Ishikawa (cell line): ENCODE measurements at regions not wholly inside any gene's neighbourhood (a gene's known extent, or its start where the extent isn't known, plus 50 kb on each side); places are given as distances from the start of the nearest gene placed in this dataset.

Source experiments
- CEBPB ChIP-seq: IDR thresholded peaks from 2 replicates; pipeline ENCODE4 v1.6.1; 2012
- EGR1 ChIP-seq: IDR thresholded peaks from 2 replicates; pipeline ENCODE4 v1.6.1; 2012
- EP300 ChIP-seq: IDR thresholded peaks from 2 replicates; pipeline ENCODE4 v1.6.1; 2012; ENCODE audit warnings: borderline replicate concordance
- FOXM1 ChIP-seq: IDR thresholded peaks from 2 replicates; pipeline ENCODE4 v1.6.1; 2012; ENCODE audit warnings: low read depth, borderline replicate concordance
- NFIC ChIP-seq: IDR thresholded peaks from 2 replicates; pipeline ENCODE4 v1.6.1; 2012
- RAD21 ChIP-seq: IDR thresholded peaks from 2 replicates; pipeline ENCODE4 v1.6.1; 2012; ENCODE audit warnings: low read depth
- REST ChIP-seq: IDR thresholded peaks from 2 replicates; pipeline ENCODE4 v1.6.1; 2012; ENCODE audit warnings: low read depth, mild to moderate bottlenecking
- TAF1 ChIP-seq: IDR thresholded peaks from 2 replicates; pipeline ENCODE4 v1.6.1; 2012; ENCODE audit warnings: low read depth, mild to moderate bottlenecking
- TCF12 ChIP-seq: IDR thresholded peaks from 2 replicates; pipeline ENCODE4 v1.6.1; 2012; ENCODE audit warnings: low read depth
- TEAD4 ChIP-seq: IDR thresholded peaks from 2 replicates; pipeline ENCODE4 v1.6.1; 2012
- USF1 ChIP-seq: IDR thresholded peaks from 2 replicates; pipeline ENCODE4 v1.6.1; 2012
- YY1 ChIP-seq: IDR thresholded peaks from 2 replicates; pipeline ENCODE4 v1.6.1; 2012; ENCODE audit warnings: low read depth
- ZBTB7A ChIP-seq: IDR thresholded peaks from 2 replicates; pipeline ENCODE4 v1.6.1; 2012; ENCODE audit warnings: low read depth
- TF ChIP-seq, protein P1 (sequence below): IDR thresholded peaks from 2 replicates; pipeline ENCODE4 v1.6.1; 2012

DNA sequence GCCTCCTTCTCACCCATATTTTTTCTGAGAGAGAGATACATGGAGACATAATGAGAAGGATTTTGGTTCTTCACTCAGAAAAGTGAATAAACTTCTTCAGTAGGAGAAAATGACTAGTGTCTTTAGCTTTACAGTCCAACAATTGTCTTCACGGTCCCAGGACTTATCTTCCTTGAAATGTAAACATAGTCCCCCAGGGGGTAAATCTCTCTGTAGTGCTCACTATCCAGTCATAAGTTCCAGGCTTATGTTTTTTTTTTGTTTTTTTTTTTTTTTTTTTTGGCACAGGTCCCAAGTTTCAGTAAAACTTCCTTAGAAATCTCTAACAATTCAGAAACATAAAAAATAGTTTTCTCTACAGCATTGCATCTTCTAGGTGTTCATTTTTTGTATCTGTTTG is 890.2 kb upstream of the B3GALT2 start:
- TF ChIP-seq, protein P1, sequence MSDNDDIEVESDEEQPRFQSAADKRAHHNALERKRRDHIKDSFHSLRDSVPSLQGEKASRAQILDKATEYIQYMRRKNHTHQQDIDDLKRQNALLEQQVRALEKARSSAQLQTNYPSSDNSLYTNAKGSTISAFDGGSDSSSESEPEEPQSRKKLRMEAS, result no peak
- TF ChIP-seq EGR1, result no peak
- peak; percentile 50; the same call in 1 of the 2 replicates for TF ChIP-seq NFIC

GRCh38 chr1:194073833-194074232 is 887.4 kb upstream of the B3GALT2 start:
- TF ChIP-seq, protein P1, result no peak
- TF ChIP-seq NFIC, result no peak

GRCh38 chr1:194071205-194071604 is 884.8 kb upstream of the B3GALT2 start:
- TF ChIP-seq TCF12 (no peak), EP300 (no peak), RAD21 (no peak), TEAD4 (no peak), REST (no peak), EGR1 (no peak)

- TF ChIP-seq TAF1 (no peak), FOXM1 (no peak), YY1 (no peak), REST (no peak), CEBPB (no peak), TEAD4 (no peak)
- TF ChIP-seq, protein P1, result no peak
Observed at GRCh38 chr1:194069831-194070218, 883.4 kb upstream of the B3GALT2 start.

GRCh38 chr1:194069168-194069830 is 882.9 kb upstream of the B3GALT2 start:
- TF ChIP-seq FOXM1, result no peak
- TF ChIP-seq YY1, result no peak
- TF ChIP-seq RAD21, result no peak
- no peak for TF ChIP-seq USF1
- no peak for TF ChIP-seq TEAD4
- no peak for TF ChIP-seq TCF12
- no peak for TF ChIP-seq EP300
- TF ChIP-seq TAF1, result no peak
- no peak for TF ChIP-seq EGR1

DNA sequence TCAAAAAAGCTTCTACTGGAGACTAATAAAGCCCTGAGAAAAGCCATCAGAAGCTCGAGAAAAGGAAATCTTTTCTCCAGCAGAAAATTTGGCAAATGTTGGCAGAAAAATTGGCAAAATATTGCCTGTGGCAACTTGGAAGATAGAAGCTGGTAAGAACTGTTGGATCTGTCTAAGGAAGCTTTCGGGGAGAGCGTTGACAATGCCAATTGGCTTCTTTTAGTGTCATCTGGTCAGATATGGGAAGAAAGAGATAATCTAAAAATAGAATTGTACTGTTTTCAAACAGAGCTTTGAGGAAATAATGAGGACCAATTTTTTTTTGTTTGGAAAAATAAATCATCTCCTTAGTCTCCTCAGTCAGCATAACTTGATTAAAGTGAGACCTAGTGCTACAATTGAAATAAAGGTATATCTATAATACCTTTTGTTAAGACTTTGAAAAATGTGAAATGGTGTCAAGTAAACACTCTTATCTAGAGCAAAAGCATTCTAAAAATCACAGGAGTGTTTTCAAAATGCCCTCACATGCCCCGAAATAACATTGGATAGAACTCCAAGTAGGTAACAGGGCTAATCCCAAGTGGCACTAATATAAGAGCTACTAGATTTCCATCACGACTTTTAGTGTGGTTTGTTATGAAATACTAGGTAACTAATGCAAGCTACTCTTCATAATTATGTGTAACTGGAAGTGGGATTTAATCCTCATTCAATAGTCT is 882.2 kb upstream of the B3GALT2 start:
- TF ChIP-seq TEAD4 (no peak), NFIC (no peak), ZBTB7A (no peak)

- no peak for TF ChIP-seq YY1
Observed at GRCh38 chr1:194067772-194068171, 881.4 kb upstream of the B3GALT2 start.

DNA sequence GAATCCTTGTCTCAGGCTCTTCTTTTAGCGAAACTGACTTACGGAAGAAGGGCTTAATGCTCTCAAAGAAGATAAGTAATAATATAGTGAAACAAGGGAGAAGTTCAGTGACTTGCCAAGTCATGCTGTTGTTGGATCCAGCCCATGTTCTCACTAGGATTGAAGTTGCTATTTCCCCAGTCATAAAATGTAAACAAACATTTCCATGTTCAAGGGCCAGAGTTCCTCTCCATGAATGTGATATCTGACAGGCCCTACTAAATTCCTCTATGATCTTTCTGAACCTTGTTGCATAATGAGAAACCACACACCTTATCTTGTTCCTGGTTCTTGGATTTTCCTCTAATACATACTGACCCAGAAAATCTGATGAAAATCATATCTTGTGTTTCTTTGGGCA is 876.5 kb upstream of the B3GALT2 start:
- TF ChIP-seq FOXM1, result no peak
- no peak for TF ChIP-seq NFIC
- TF ChIP-seq ZBTB7A, result no peak
- TF ChIP-seq, protein P1, result no peak
- no peak for TF ChIP-seq REST
- TF ChIP-seq TCF12, result no peak
